SH-SY5Y (cell line): ENCODE measurements at regions not wholly inside any gene's neighbourhood (a gene's known extent, or its start where the extent isn't known, plus 50 kb on each side); places are given as distances from the start of the nearest gene placed in this dataset.

Experiments used
- GATA2 ChIP-seq: IDR thresholded peaks from 2 replicates; pipeline ENCODE4 v1.6.1; 2011; ENCODE audit warnings: mild to moderate bottlenecking, low read depth, low read length
- GATA3 ChIP-seq: IDR thresholded peaks from 2 replicates; pipeline ENCODE4 v1.6.1; 2011; ENCODE audit warnings: low read depth, mild to moderate bottlenecking, low read length, moderate library complexity

DNA sequence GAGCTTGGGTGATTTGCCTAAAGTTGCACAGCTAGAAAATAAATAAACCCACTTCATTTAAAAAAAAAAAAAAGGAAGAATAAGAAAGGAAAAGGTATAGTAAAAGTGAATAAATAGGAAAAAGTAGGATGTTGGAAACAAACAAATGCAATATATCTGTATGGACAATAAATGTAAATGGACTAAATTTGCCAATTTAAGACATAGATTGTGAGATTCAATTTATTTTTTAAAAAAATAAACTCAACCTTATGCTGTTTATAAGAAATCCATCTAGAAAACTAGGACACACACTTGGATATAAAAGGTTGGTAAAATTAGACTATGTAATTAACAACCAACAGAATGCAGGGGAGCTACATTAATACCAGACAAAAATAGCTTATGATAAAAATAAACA lies 300.0 kb downstream of the AJAP1 start:
- TF ChIP-seq GATA2, result no peak
- no peak for TF ChIP-seq GATA3
